ENCODE measurements at regions not wholly inside any gene's neighbourhood (a gene's known extent, or its start where the extent isn't known, plus 50 kb on each side); places are given as distances from the start of the nearest gene placed in this dataset.

DNA sequence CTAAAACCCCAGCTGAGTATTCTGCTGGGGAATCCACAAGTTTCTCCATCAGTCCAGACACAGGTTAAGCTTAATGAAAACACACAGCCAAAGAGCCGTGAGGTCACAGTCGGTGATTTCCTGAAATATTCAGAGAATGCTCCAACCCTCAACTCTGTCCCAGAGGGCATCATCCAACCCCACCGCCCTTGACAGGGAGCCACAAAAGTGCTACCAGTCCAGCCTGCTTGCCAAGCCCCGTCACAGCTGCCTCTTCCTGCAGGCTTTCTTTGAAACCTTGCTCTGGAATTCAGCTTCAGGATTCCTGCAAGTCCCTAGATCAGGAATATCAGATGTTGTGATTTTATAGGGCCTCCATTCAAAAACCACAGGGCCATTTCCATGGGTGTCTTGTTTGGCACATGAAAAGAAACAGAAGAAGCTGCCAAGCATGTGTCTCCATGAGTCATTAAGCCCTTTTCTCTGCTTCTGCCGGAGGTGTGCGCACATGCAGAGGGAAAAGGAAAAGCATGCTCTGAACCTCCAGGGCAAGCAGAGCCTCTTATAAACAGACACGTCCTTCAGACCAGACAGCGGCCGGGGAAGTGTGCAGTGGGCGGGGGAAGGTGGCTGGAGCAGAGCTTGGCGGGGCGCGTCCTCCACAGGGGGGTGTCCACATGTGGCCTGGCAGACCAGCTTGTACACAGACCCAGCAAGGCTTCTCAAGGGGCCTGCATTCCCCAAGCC lies 164.7 kb downstream of the KATNAL1 start:
- 23% methylated on average over 12 of the region's 13 CpGs; no CpG with 5 or more reads in 1 of the 2 donors for WGBS, 2 donors (ENCODE audit: low coverage in 1 of 2)
- Histone ChIP-seq H3K4me3 (no peak overlapping the region), H3K4me1 (peaks cover 10 to 24% (median 15%) of the 10 kb centered on the region in 4 donors), H3K9me3 (no peaks in the 10 kb centered on the region), H3K27me3 (no peaks in the 10 kb centered on the region), H3K27ac (peak overlapping the region; percentile 54 to 79 (median 62)), H3K36me3 (no peaks in the 10 kb centered on the region)
- no peak for TF ChIP-seq EP300 (IDR thresholded peaks at IDR 0.05; ENCODE audit: low read depth)
- TF ChIP-seq POLR2AphosphoS5 (IDR thresholded peaks at IDR 0.05): peak in 1 of 3 donors; percentile 45
- TF ChIP-seq, protein P1, sequence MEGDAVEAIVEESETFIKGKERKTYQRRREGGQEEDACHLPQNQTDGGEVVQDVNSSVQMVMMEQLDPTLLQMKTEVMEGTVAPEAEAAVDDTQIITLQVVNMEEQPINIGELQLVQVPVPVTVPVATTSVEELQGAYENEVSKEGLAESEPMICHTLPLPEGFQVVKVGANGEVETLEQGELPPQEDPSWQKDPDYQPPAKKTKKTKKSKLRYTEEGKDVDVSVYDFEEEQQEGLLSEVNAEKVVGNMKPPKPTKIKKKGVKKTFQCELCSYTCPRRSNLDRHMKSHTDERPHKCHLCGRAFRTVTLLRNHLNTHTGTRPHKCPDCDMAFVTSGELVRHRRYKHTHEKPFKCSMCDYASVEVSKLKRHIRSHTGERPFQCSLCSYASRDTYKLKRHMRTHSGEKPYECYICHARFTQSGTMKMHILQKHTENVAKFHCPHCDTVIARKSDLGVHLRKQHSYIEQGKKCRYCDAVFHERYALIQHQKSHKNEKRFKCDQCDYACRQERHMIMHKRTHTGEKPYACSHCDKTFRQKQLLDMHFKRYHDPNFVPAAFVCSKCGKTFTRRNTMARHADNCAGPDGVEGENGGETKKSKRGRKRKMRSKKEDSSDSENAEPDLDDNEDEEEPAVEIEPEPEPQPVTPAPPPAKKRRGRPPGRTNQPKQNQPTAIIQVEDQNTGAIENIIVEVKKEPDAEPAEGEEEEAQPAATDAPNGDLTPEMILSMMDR (IDR thresholded peaks at IDR 0.05): no peak
- no peak for TF ChIP-seq POLR2A (IDR thresholded peaks at IDR 0.05)
- in situ Hi-C loops (cut with MboI; ENCODE audit: low pct_ligation_motif_present in 1 of 4, low pct_unique_long_range_greater_than_20kb in 1 of 4, low sequenced_read_pairs in 3 of 4): loop anchor here (25.0 kb wide), 7 partner anchors 170 to 895 kb away; partner anchors contain the start of genes HMGB1 (in 3 of the 4), KATNAL1 (in 1 of the 4) and USPL1 (in 1 of the 4)
- intact Hi-C loops (cut with DNase I; ENCODE audit: low total_unique reads): no loop called here
- peak; percentile 34 for DNase-seq

DNA sequence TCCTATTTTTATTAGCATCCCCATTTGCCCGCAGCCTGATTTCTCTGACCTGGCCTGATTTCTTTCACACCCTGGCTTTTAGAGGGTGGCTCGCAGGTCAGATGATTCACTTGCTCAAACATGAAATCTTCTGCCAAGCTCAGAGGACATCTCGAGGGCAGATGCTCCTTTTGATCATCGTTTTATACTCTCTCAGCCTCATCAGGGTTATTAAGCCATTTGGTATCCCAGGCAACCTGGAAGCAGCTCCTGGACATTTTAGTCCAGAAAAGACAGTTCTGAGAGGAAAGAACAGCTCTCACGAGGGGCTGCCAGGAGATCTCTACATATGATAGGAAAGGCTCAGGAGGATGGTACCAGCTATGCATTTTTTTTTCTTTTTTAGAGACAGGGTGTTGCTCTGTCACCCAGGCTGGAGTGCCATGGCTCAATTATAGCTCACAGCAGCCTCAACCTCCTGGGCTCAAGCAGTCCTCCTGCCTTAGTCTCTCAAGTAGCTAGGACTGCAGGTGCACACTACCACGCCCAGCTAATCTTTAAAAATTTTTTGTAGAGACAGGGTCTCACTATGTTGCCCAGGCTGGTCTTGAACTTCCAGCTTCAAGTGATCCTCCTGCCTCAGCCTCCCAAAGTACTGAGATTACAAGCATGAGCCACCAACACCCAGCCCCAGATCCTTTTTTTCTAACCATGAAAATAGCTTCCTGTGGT lies 165.4 kb downstream of the KATNAL1 start:
- Histone ChIP-seq H3K4me1 (peaks cover 10 to 22% (median 15%) of the 10 kb centered on the region in 4 donors), H3K27ac (peak overlapping the region; percentile 54 to 79 (median 62)), H3K4me3 (no peak overlapping the region), H3K27me3 (no peaks in the 10 kb centered on the region), H3K36me3 (no peaks in the 10 kb centered on the region), H3K9me3 (no peaks in the 10 kb centered on the region)
- DNase-seq: no peak
- intact Hi-C loops (cut with DNase I; ENCODE audit: low total_unique reads) (no loop called here), in situ Hi-C loops (cut with MboI; ENCODE audit: low pct_ligation_motif_present in 1 of 4, low pct_unique_long_range_greater_than_20kb in 1 of 4, low sequenced_read_pairs in 3 of 4) (loop anchor here (25.0 kb wide), 7 partner anchors 170 to 895 kb away; partner anchors contain the start of genes HMGB1 (in 3 of the 4), KATNAL1 (in 1 of the 4) and USPL1 (in 1 of the 4))
- WGBS, 2 donors (ENCODE audit: low coverage in 1 of 2): 72 to 92% methylated on average over 2 to 6 of the region's 6 CpGs
- no peak for TF ChIP-seq POLR2A (IDR thresholded peaks at IDR 0.05)
- no peak for TF ChIP-seq EP300 (IDR thresholded peaks at IDR 0.05; ENCODE audit: low read depth)
- TF ChIP-seq, protein P1 (IDR thresholded peaks at IDR 0.05): no peak
- TF ChIP-seq POLR2AphosphoS5 (IDR thresholded peaks at IDR 0.05): no peak

DNA sequence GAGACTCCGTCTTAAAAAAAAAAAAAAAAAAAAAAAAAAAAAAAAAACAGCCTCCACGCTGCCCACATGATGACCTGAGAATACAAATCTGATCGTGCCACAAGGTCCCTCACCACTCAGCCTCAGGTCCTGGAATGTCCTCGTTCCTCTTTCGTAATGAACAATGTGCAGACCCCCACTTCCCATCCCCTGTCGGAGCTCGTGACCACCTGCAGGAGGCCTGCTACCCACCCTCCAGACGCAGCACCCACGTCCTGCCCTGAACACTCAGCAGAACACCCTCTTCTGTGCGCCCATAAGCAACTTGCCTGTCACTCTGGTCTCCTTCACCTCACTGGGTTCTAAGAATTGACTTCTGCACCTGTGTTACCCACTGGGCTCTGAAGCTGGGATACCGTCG lies 166.4 kb downstream of the KATNAL1 start:
- 77 to 88% methylated on average over 9 to 12 of the region's 12 CpGs for WGBS, 2 donors (ENCODE audit: low coverage in 1 of 2)

More for the DNA sequence above, 166.4 kb downstream of the KATNAL1 start:
- H3K27me3 ChIP-seq: no peaks in the 10 kb centered on the region
- in situ Hi-C loops (cut with MboI; ENCODE audit: low pct_ligation_motif_present in 1 of 4, low pct_unique_long_range_greater_than_20kb in 1 of 4, low sequenced_read_pairs in 3 of 4): loop anchor here (25.0 kb wide), 7 partner anchors 171 to 896 kb away; partner anchors contain the start of genes HMGB1 (in 3 of the 4), KATNAL1 (in 1 of the 4) and USPL1 (in 1 of the 4)
- DNase-seq: no peak
- H3K27ac ChIP-seq: no peak overlapping the region
- peaks cover 10 to 22% (median 15%) of the 10 kb centered on the region in 4 donors for H3K4me1 ChIP-seq
- no peaks in the 10 kb centered on the region for H3K36me3 ChIP-seq
- H3K9me3 ChIP-seq: no peaks in the 10 kb centered on the region
- intact Hi-C loops (cut with DNase I; ENCODE audit: low total_unique reads): no loop called here
- H3K4me3 ChIP-seq: no peak overlapping the region
- no peak for TF ChIP-seq EP300 (IDR thresholded peaks at IDR 0.05; ENCODE audit: low read depth)
- TF ChIP-seq POLR2AphosphoS5 (IDR thresholded peaks at IDR 0.05): no peak
- TF ChIP-seq POLR2A (IDR thresholded peaks at IDR 0.05): no peak
- TF ChIP-seq, protein P1 (IDR thresholded peaks at IDR 0.05): no peak

Measured in transverse colon (tissue), 4 donors.